ENCODE measurements at regions not wholly inside any gene's neighbourhood (a gene's known extent, or its start where the extent isn't known, plus 50 kb on each side); places are given as distances from the start of the nearest gene placed in this dataset.

DNA sequence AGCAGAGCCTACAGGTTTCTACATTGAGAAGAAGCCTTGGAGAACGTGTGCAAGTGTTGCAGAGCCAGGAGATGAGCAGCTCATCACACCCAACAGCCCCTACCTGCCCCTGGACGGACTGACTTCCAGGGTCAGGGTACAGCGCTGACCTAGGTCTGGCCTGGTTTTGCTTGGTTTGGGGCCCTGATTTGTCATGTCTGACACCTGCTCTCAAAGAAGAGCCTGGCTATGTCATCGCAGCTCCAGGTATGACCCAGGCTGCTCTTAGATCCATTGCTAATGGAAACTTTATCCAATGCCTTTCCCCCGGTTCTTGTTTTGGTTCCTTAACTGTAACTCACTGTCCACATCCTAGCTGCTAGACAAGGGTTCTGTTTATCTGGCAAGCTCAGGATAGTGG lies 149.5 kb downstream of the CXCL12 start:
- WGBS: 93% methylated on average over 5 of the region's 5 CpGs
- Histone ChIP-seq H3K4me3 (ENCODE audit: low read depth in 1 of 3, low read length in 3 of 3) (no peak overlapping the region), H3K4me1 (ENCODE audit: control insufficient read depth in 4 of 4, insufficient read depth in 4 of 4, low read length in 3 of 4) (peaks cover 0 to 10% (median 1%) of the 10 kb centered on the region in 4 donors), H3K9me3 (ENCODE audit: control insufficient read depth in 4 of 4, low read length in 3 of 4) (no peaks in the 10 kb centered on the region), H3K27me3 (ENCODE audit: control insufficient read depth in 4 of 4, insufficient read depth in 4 of 4, low read length in 3 of 4) (no peaks in the 10 kb centered on the region), H3K9ac (ENCODE audit: low read depth in 1 of 2, low read length in 2 of 2) (no peak overlapping the region), H3K27ac (ENCODE audit: low read depth in 1 of 2, low read length in 2 of 2) (no peak overlapping the region), H3K36me3 (ENCODE audit: control insufficient read depth in 4 of 4, insufficient read depth in 3 of 4, low read depth in 1 of 4, low read length in 3 of 4) (no peaks in the 10 kb centered on the region)
- DNase-seq (ENCODE audit: low spot score): no peak
- TF ChIP-seq HNF4A (conservative IDR thresholded peaks at IDR 0.05): no peak

- Histone ChIP-seq H3K9ac (ENCODE audit: low read depth in 1 of 2, low read length in 2 of 2) (no peak overlapping the region), H3K4me1 (ENCODE audit: control insufficient read depth in 4 of 4, insufficient read depth in 4 of 4, low read length in 3 of 4) (peaks cover 0 to 10% (median 1%) of the 10 kb centered on the region in 4 donors), H3K36me3 (ENCODE audit: control insufficient read depth in 4 of 4, insufficient read depth in 3 of 4, low read depth in 1 of 4, low read length in 3 of 4) (no peaks in the 10 kb centered on the region), H3K9me3 (ENCODE audit: control insufficient read depth in 4 of 4, low read length in 3 of 4) (no peaks in the 10 kb centered on the region), H3K27ac (ENCODE audit: low read depth in 1 of 2, low read length in 2 of 2) (no peak overlapping the region), H3K4me3 (ENCODE audit: low read depth in 1 of 3, low read length in 3 of 3) (no peak overlapping the region), H3K27me3 (ENCODE audit: control insufficient read depth in 4 of 4, insufficient read depth in 4 of 4, low read length in 3 of 4) (no peaks in the 10 kb centered on the region)
- WGBS: 90% methylated on average over 3 of the region's 3 CpGs
- no peak for DNase-seq (ENCODE audit: low spot score)
- TF ChIP-seq NR2F2 (IDR thresholded peaks at IDR 0.05): no peak
- TF ChIP-seq FOXA1 (IDR thresholded peaks at IDR 0.05): no peak
- TF ChIP-seq EGR1 (IDR thresholded peaks at IDR 0.05; ENCODE audit: low read depth in 2 of 2): no peak
- TF ChIP-seq SP1 (IDR thresholded peaks at IDR 0.05): no peak
- TF ChIP-seq RAD21 (IDR thresholded peaks at IDR 0.05): no peak
- TF ChIP-seq MAX (IDR thresholded peaks at IDR 0.05): no peak
- no peak for TF ChIP-seq HNF4A (conservative IDR thresholded peaks at IDR 0.05)
- TF ChIP-seq CTCF (IDR thresholded peaks at IDR 0.05; ENCODE audit: low read depth, low read length, missing input control): no peak
- no peak for TF ChIP-seq ATF3 (IDR thresholded peaks at IDR 0.05)
- no peak for TF ChIP-seq JUND (IDR thresholded peaks at IDR 0.05)
- TF ChIP-seq GABPA (IDR thresholded peaks at IDR 0.05 in 1 of 2, conservative IDR thresholded peaks at IDR 0.05 in 1 of 2): no peak
Observed at GRCh38 chr10:44234483-44234875, 150.4 kb downstream of the CXCL12 start.

DNA sequence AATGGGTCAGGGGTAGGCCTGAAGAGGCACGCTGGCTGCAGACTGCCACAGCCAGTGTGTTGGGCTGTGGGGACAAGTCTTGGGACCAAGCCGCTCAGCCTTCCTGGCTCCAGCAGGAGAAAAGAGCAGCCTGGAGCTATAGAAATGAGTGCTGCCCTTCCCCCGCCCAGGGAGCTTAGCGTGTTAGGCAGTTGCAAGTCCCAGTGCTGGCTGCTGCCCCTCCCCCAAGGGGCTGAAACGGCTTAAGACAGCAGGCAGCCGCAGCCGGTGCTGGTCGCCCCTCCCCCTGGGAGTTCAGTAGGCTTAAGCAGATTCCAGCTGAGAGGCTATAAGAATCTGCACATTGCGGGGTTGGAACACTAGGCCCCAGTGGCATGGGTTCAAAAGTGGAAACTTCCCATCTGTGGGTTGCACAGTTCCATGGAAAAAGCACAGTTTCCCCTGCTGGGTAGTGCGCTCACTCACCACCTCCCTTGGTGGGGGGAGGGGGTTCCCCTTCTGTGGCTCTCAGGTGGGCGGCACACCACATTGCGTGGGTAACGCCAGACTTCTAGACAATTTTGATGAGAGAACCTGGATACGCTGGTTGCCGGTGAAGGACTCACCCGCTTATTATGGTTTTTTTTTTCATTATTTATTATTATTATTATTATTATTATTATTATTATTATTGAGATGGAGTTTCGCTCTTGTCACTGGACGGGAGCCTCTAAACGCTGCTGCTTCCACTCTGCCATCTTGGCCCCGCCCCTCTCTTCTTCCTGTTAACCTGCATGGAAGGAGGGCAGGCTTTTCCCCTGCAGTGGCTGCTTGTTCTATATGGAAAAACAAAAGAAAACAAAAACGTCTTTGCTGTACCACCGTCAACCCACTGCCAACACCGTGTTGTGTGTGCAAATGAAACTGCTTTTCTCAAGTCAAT lies 151.1 kb downstream of the CXCL12 start:
- no peak for DNase-seq (ENCODE audit: low spot score)
- H3K36me3 ChIP-seq (ENCODE audit: control insufficient read depth in 4 of 4, insufficient read depth in 3 of 4, low read depth in 1 of 4, low read length in 3 of 4): no peaks in the 10 kb centered on the region
- TF ChIP-seq JUND (IDR thresholded peaks at IDR 0.05): no peak
- 71% methylated on average over 23 of the region's 23 CpGs for WGBS
- H3K4me3 ChIP-seq (ENCODE audit: low read depth in 1 of 3, low read length in 3 of 3): no peak overlapping the region
- no peak overlapping the region for H3K27ac ChIP-seq (ENCODE audit: low read depth in 1 of 2, low read length in 2 of 2)
- H3K9ac ChIP-seq (ENCODE audit: low read depth in 1 of 2, low read length in 2 of 2): no peak overlapping the region
- H3K9me3 ChIP-seq (ENCODE audit: control insufficient read depth in 4 of 4, low read length in 3 of 4): no peaks in the 10 kb centered on the region
- H3K27me3 ChIP-seq (ENCODE audit: control insufficient read depth in 4 of 4, insufficient read depth in 4 of 4, low read length in 3 of 4): no peaks in the 10 kb centered on the region
- H3K4me1 ChIP-seq (ENCODE audit: control insufficient read depth in 4 of 4, insufficient read depth in 4 of 4, low read length in 3 of 4): peaks cover 0 to 10% (median 1%) of the 10 kb centered on the region in 4 donors

All from liver (tissue), 8 donors.